ENCODE measurements at regions not wholly inside any gene's neighbourhood (a gene's known extent, or its start where the extent isn't known, plus 50 kb on each side); places are given as distances from the start of the nearest gene placed in this dataset.
A peak's percentile ranks its signal among the peaks of the same experiment; 100 is the strongest.
"Not testable (repeated sequence)": the region's sequence is repeated elsewhere in the genome, so short reads cannot be mapped to it uniquely, and the experiment has no call there.

DNA sequence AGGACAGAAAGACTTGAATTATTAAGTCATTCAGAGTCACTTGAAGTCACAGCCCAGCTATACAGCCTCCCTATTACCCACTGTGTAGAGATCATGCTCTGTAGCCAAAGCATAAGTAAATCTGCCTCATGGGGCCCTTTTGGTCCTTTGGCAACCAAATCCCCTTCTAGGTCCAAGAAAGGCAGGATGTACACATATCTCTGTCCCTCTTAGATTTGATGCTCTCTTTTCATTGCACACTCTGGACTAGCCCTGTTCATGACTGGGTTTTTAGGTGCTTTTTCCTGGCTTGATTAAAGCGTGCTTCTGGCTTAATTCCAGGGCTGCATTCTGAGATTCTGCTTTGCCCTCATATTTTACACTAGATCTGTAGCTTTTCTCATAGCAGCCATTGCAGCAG, 296.8 kb downstream of the TENT5A start:
- no peak for DNase-seq

GRCh38 chr6:81451787-81452186, 300.7 kb downstream of the TENT5A start:
- peak; percentile 56 for DNase-seq

DNA sequence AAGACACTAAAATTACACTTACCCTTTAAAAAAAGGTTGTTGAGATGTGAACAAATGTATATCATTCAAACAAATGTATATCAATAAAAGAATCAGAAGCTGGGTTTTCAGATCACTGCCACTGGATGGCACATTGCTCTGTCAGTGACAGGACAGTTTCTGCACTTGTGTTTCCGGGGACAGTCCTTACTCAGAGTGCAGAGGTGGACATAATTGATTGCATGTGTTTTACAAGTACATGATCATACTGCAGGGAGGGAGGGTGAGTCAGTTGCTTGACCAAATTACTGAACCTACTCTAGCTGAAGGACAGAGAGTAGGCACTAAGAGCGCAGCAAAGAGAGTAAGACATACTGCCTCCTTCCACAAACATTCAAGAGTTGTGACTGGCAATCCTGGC, 302.3 kb downstream of the TENT5A start:
- DNase-seq: no peak

DNA sequence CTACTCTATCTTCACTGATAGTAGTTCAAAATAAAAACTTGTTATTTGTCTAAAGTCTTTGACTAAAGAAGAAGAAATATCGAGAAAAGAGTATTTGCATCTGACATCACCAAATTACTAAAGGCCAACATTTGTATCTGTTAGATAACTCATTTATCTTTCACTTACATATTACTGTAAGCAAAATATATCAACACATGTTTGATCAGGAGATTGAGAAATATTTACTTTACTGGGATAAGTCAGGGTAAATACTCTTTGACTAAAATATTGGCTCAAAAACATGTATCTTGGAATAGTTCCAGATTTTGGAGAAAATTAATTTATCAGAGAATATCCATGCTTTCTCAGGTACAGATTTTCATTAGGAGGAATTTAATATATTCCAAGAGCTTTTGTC, 306.0 kb downstream of the TENT5A start:
- DNase-seq: no peak

DNA sequence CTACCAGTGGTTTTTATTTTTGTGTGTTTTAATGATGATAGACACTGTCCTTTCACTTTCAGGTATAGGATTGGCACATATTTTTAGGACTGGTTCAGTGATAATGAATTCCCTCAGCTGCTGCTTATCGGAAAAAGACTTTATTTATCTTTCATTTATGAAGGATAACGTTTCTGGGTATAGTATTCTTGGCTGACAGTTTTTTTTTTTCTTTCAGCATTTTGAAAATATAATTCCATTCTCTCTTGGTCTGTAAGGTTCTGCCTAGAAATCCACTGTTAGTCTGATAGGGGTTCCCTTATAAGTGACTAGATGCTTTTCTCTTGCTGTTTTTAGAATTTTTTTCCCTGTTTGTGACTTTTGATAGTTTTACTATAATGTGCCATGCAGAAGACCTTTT, 313.1 kb downstream of the TENT5A start:
- DNase-seq: no peak

- DNase-seq: no peak
Measured at GRCh38 chr6:81436990-81437389, 315.5 kb downstream of the TENT5A start.

DNA sequence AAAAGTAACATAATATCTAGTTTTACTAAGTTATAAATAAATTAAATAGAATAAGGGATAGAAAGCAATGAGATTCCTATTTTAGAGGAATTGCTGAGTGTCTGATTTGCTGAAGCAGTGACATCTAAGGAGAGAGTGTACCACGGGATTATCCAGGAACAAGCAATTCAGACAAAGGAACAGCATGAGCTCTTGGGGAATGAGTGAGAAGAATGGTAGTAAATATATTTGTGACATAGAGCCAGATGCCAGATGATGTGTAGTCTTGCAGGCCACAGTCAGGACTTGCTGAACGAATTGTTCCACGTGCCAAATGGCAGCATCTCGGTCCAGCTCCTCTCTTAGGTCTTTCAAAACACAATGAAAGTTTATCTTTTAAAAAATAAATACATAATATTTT, 339.2 kb downstream of the TENT5A start:
- no peak for DNase-seq

DNA sequence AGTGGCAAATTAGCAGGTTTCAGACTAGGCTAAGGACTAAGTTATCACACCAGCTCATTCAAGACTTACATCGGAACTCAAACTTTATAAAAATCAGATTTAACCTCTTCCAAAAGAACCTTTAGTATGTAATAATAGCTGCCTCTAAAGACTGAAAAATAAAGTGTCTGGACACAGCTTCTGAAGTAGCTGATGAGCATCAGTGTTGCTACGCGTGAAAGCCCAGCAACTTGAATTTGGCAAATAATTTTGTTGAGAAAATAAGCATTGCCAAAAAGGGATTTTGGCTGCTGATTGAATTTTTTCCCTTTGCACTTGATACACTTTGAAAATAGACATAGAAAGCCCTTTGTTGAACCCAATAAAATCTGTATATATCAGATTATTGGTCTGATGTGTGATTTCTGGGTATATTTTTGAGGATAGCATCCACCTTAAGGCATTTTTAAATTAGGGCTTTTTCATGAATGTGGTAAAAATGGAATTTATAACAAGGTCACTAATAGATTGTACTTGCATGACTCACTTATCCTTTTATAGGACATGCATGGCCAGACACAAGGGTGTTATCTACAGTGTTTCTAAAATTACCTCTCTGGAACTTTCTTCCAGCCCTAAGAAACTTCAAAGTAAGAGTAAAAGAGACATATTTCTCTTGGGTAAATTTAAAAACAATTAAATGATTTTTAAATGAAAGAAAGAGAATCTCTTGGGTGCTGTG, 350.4 kb downstream of the TENT5A start:
- no peak for DNase-seq

GRCh38 chr6:81396916-81397315, 355.6 kb downstream of the TENT5A start:
- DNase-seq: no peak

DNA sequence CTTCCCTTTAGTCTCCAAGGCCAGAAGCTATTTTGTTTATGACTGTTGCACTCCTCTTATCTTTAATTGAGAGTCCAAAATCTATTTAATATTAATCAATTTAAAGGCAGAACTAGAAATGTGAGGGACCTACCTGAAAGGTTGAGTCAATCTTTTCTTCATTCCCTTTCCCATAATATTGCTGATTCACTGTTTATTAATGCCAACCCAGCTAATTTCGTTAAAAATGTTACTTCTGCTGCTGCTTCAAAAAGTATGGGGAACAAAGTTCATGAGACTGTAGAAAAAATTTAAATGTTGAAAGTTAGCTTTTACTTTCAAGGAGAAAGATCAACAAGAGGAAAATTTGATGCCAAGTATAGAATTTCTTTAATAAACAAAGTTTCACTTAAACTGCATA, 365.3 kb downstream of the TENT5A start:
- DNase-seq: no peak

DNA sequence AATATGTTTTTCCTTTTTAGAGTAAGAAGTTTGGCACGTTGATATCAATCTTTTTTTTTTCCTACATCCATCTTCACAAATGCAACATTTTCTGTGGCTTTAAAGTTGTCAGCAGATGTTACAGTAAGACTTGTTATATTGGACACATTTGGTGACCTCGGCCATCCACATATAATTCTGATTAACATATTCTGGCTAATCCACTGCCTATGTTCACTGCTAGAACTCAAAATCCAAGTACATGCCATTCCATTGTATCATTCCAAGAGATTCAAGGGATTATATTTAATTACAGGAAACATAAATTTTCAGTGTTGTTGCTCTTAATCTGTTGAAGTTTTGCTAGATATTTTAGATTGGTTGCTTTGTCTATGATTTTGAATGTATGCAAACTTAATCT, 367.6 kb downstream of the TENT5A start:
- no peak for DNase-seq

- no peak for DNase-seq
Measured at GRCh38 chr6:81383472-81383871, 369.0 kb downstream of the TENT5A start.

DNA sequence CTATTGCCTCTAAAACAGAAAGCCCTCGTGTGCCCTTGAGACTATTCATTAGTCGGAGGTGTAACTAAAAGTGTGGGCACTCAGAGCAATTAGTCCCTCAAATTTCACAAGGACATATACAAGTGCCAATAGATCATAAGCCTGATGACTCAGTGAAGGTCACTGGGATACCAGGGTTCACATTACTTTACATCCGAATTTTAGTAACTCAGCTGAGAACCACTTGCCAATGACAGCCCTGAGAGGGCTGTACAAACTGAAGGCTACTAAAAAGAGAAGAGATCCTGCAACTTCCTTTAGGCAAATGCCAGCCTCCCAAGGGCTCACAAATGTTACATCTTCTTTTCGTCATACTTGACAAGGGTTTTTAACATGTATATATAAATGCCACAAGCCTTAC, 369.6 kb downstream of the TENT5A start:
- no peak for DNase-seq

DNA sequence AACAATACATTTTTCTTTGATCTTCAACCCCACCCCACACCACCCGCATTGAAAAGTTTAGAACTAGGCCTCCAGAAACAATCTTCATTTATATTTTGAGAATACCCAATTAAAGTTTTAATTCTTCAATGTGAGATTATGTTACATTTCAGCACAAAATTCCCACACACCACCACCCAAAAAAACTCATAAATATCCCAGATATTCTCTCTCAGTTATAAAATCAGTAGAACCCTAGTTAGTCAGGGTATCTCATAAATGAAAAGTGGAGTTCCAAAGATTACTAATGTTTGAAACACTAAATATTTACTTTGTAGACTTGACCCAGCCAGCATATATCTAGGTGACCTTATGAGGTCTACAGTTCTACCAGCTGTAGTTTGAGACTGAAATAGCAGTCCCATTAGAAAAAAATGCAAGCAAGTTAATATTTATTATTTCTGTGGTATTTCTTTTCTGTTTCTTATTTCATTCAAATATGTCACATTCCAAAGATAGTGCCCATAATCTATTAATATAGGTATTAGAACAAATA, 371.0 kb downstream of the TENT5A start:
- no peak for DNase-seq

- DNase-seq: no peak
Measured at GRCh38 chr6:81380718-81381338, 371.7 kb downstream of the TENT5A start.

DNA sequence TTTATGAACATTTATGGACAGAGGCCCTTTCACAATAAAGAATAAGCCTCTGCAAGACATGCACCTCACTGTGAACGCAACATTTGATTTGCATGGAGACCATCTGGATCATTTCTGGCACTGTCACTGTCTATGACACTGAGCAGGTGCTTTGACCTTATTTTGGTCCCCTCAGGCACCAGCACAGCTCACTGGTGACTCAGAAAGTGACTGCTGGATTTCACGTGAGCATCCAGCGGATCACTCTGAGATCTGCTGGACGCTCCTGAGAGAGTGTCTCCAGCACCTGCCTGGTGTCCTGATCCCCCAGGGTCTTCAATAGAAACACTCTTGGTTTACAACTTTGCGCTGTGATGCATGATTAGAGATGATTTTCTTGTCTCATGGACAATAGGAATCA, 375.7 kb downstream of the TENT5A start:
- no peak for DNase-seq

- DNase-seq: no peak
Measured at GRCh38 chr6:81373414-81373813, 379.1 kb downstream of the TENT5A start.

GRCh38 chr6:81371930-81372329, 380.6 kb downstream of the TENT5A start:
- DNase-seq: no peak

- no peak for DNase-seq
Measured at GRCh38 chr6:81366972-81367371, 385.5 kb downstream of the TENT5A start.

- no peak for DNase-seq
Measured at GRCh38 chr6:81362246-81362645, 390.2 kb downstream of the TENT5A start.

GRCh38 chr6:81353262-81353661, 399.2 kb downstream of the TENT5A start:
- DNase-seq: no peak

DNA sequence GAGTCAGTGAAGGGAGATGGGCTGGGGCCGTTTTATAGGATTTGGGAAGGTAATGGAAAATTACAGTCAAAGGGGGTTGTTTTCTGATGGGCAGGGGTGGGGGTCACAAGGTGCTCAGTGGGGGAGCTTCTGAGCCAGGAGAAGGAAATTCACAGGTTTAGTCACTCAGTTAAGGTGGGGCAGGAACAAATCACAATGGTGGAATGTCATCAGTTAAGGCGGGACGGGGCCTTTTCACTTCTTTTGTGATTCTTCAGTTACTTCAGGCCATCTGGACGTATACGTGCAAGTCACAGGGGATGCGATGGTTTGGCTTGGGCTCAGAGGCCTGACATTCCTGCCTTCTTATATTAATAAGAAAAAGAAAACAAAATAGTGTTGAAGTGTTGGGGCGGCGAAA, 408.5 kb downstream of the TENT5A start:
- not testable (repeated sequence) for DNase-seq

GRCh38 chr6:81340946-81341345, 411.5 kb downstream of the TENT5A start:
- no peak for DNase-seq

DNA sequence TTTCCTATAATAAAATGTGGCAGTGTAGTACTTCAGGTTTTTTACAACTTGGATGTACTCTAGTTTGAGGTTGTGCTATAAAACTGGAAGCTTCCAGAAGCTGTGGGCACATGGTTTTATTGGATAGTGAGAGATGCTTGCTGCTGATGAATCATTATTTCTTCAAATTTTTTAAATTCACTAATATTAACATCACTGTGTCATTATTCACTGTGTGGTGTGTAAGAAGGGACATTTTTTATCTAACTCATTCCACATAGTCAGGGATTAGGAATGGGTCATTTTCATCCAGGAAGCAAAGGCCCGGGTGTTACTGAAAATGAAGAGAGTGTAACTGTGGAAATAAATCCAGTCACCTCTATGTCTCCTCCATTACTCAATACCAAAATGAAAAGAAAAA, 421.0 kb downstream of the TENT5A start:
- DNase-seq: no peak

DNA sequence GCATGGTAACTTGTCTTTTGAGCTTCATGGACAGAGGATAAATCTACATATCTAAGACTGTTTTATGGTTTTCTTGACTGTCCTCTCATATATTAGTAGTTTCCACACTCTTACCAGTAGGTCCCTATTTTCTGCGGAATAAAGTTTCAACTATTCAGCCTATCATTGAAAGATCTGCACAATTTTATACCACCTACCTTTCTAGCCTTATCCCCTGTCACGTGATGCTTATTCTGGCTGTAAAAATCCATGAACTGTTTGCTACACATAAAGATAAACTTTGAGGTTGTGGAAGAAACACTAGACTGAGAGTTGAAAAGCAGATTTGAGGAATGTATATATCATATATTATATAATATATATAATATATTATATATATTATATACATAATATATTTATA, 423.8 kb downstream of the TENT5A start:
- no peak for DNase-seq
